H1 (cell line): ENCODE measurements at regions not wholly inside any gene's neighbourhood (a gene's known extent, or its start where the extent isn't known, plus 50 kb on each side); places are given as distances from the start of the nearest gene placed in this dataset.

Experiments
- ASH2L ChIP-seq: fragments of 200-600, 300-600 bp; sonication (generic); IDR thresholded peaks from one replicate; pipeline ENCODE4 v1.7.1; 2017; ENCODE audit warnings: low read length
- ATF3 ChIP-seq: IDR thresholded peaks from 2 replicates; pipeline ENCODE4 v1.6.1; 2011; ENCODE audit warnings: low read depth, mild to moderate bottlenecking, low read length; ENCODE audit not compliant: insufficient read depth
- CHD1 ChIP-seq: IDR thresholded peaks from 2 replicates; pipeline ENCODE4 v1.6.1; 2012; ENCODE audit warnings: low read depth, low read length, improper control_type of control experiment
- CHD2 ChIP-seq: IDR thresholded peaks from 2 replicates; pipeline ENCODE4 v1.6.1; 2012; ENCODE audit warnings: low read length, improper control_type of control experiment
- CTCF ChIP-seq, 3 experiments: IDR thresholded peaks; 1 replicate in 2 of 3; 2 replicates in 1 of 3; pipeline versions ENCODE4 v1.5.1 to v1.6.1; 2011; ENCODE audit warnings: low read length in 3 of 3, mild to moderate bottlenecking in 3 of 3, inconsistent platforms in 2 of 3, low read depth in 1 of 3, moderate library complexity in 1 of 3; ENCODE audit not compliant: insufficient read depth in 1 of 3; ENCODE audit errors: control extremely low read depth in 1 of 3
- E2F6 ChIP-seq: IDR thresholded peaks from 2 replicates; pipeline ENCODE4 v1.6.1; 2012; ENCODE audit warnings: inconsistent platforms
- GABPA ChIP-seq: IDR thresholded peaks from 2 replicates; pipeline ENCODE4 v1.6.1; 2011; ENCODE audit warnings: mild to moderate bottlenecking, low read length, moderate library complexity, borderline replicate concordance; ENCODE audit not compliant: insufficient read depth
- MAX ChIP-seq: IDR thresholded peaks from 2 replicates; pipeline ENCODE4 v1.6.1; 2012; ENCODE audit warnings: inconsistent platforms
- POLR2A ChIP-seq, 2 experiments: IDR thresholded peaks; 1 replicate in 1 of 2; 2 replicates in 1 of 2; pipeline ENCODE4 v1.6.1; 2011; ENCODE audit warnings: low read depth in 2 of 2, low read length in 2 of 2, mild to moderate bottlenecking in 2 of 2; ENCODE audit errors: control extremely low read depth in 1 of 2
- SIN3A ChIP-seq, 2 experiments: IDR thresholded peaks in 1 of 2; conservative IDR thresholded peaks in 1 of 2; 2 replicates each; pipeline ENCODE4 v1.6.1; 2011 to 2012; ENCODE audit warnings: low read length in 2 of 2, improper control_type of control experiment in 1 of 2, low read depth in 1 of 2, mild to moderate bottlenecking in 1 of 2
- SRF ChIP-seq: IDR thresholded peaks from 2 replicates; pipeline ENCODE4 v1.6.1; 2011; ENCODE audit warnings: mild to moderate bottlenecking, low read depth, low read length, moderate library complexity

GRCh38 chr13:62997038-62997599 lies 1581.5 kb upstream of the PCDH20 start:
- TF ChIP-seq CTCF (IDR thresholded peaks at IDR 0.05; ENCODE audit: control extremely low read depth in 1 of 3, insufficient read depth in 1 of 3, low read depth in 1 of 3, low read length in 3 of 3), result no peak
- TF ChIP-seq SIN3A (conservative IDR thresholded peaks at IDR 0.05 in 1 of 2, IDR thresholded peaks at IDR 0.05 in 1 of 2; ENCODE audit: low read depth in 1 of 2, low read length in 2 of 2), result no peak
- no peak for TF ChIP-seq E2F6
- TF ChIP-seq MAX, result no peak
- TF ChIP-seq SRF, result no peak
- TF ChIP-seq GABPA, result no peak
- no peak for TF ChIP-seq ATF3
- TF ChIP-seq POLR2A (IDR thresholded peaks at IDR 0.05; ENCODE audit: control extremely low read depth in 1 of 2, low read depth in 2 of 2, low read length in 2 of 2), result no peak
- no peak for TF ChIP-seq CHD1
- TF ChIP-seq CHD2, result no peak
- no peak for TF ChIP-seq ASH2L
